K562 (cell line): ENCODE measurements at regions not wholly inside any gene's neighbourhood (a gene's known extent, or its start where the extent isn't known, plus 50 kb on each side); places are given as distances from the start of the nearest gene placed in this dataset.

Source experiments
- CAMTA2 ChIP-seq: fragments of 250-450 bp; sonication (Bioruptor Pico); conservative IDR thresholded peaks from 2 replicates; pipeline ENCODE4 v1.5.1; 2022
- EZH2 ChIP-seq: IDR thresholded peaks from 2 replicates; pipeline ENCODE4 v1.6.1; 2012; ENCODE audit warnings: low read depth, mild to moderate bottlenecking, inconsistent platforms, low read length, borderline replicate concordance
- TRIM24 ChIP-seq, 2 experiments: fragments of 450-650 bp; IDR thresholded peaks; 2 replicates each; pipeline ENCODE4 v1.6.1; 2016
- ZNF324 ChIP-seq: fragments of 250-450 bp; sonication (Bioruptor Pico); IDR thresholded peaks from 2 replicates; pipeline ENCODE4 v1.4.0; 2020; ENCODE audit warnings: mild to moderate bottlenecking
- TF ChIP-seq, protein P1 (sequence below), 3 experiments: IDR thresholded peaks in 2 of 3; conservative IDR thresholded peaks in 1 of 3; 2 replicates each; pipeline ENCODE4 v1.5.1; 2011 to 2012; ENCODE audit warnings: low read length in 3 of 3, mild to moderate bottlenecking in 3 of 3, control low read depth in 2 of 3, improper control_type of control experiment in 1 of 3, inconsistent platforms in 1 of 3, low read depth in 1 of 3, mixed read lengths in 1 of 3, moderate library complexity in 1 of 3; ENCODE audit not compliant: insufficient read depth in 2 of 3

DNA sequence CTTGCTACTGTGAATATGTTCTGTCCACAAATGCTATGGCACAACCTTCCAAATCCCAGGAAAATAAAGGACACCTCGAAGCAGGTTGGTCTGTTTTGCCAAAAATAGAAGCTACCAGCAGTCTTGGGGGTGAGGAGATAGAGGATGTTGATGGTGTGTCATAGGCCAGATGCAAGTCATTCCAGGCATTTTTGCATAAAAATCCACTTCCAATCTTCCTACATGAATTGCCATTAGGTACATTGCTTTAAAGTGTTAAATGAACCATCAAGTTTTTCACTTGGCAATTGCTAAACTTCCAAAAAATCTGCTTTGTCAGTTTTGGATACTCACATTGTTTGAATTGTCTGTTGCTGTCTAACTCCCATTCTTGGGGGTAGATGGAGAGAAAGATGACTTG, 295.4 kb downstream of the MYCN start:
- TF ChIP-seq EZH2 (no peak), ZNF324 (CRISPR knock-in tag) (no peak), TRIM24 (IDR thresholded peaks at IDR 0.05) (no peak), CAMTA2 (CRISPR knock-in tag) (no peak)
- TF ChIP-seq, protein P1, sequence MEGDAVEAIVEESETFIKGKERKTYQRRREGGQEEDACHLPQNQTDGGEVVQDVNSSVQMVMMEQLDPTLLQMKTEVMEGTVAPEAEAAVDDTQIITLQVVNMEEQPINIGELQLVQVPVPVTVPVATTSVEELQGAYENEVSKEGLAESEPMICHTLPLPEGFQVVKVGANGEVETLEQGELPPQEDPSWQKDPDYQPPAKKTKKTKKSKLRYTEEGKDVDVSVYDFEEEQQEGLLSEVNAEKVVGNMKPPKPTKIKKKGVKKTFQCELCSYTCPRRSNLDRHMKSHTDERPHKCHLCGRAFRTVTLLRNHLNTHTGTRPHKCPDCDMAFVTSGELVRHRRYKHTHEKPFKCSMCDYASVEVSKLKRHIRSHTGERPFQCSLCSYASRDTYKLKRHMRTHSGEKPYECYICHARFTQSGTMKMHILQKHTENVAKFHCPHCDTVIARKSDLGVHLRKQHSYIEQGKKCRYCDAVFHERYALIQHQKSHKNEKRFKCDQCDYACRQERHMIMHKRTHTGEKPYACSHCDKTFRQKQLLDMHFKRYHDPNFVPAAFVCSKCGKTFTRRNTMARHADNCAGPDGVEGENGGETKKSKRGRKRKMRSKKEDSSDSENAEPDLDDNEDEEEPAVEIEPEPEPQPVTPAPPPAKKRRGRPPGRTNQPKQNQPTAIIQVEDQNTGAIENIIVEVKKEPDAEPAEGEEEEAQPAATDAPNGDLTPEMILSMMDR (IDR thresholded peaks at IDR 0.05 in 2 of 3, conservative IDR thresholded peaks at IDR 0.05 in 1 of 3; ENCODE audit: insufficient read depth in 2 of 3, low read depth in 1 of 3, low read length in 3 of 3) = no peak
